Islet of Langerhans (tissue), 1 donor: ENCODE measurements at regions not wholly inside any gene's neighbourhood (a gene's known extent, or its start where the extent isn't known, plus 50 kb on each side); places are given as distances from the start of the nearest gene placed in this dataset.
"Not testable (repeated sequence)": the region's sequence is repeated elsewhere in the genome, so short reads cannot be mapped to it uniquely, and the experiment has no call there.

ENCODE experiments used
- FAIRE-seq: peaks from one replicate; lab custom pipeline; 2011; peaks lifted over from hg19 to GRCh38; lab: Jason Lieb, UNC

GRCh38 chr20:6715401-6715941 is 52.0 kb upstream of the BMP2 start:
- FAIRE-seq: no peak

GRCh38 chr20:6714279-6714711 is 53.2 kb upstream of the BMP2 start:
- FAIRE-seq: no peak

- no peak for FAIRE-seq
Observed at GRCh38 chr20:6711951-6712649, 55.4 kb upstream of the BMP2 start.

- peak; percentile 58 for FAIRE-seq
Observed at GRCh38 chr20:6709910-6710595, 57.4 kb upstream of the BMP2 start.

GRCh38 chr20:6708010-6708409 is 59.5 kb upstream of the BMP2 start:
- FAIRE-seq: no peak

- FAIRE-seq: no peak
Observed at GRCh38 chr20:6707321-6707831, 60.1 kb upstream of the BMP2 start.

GRCh38 chr20:6705926-6706548 is 61.4 kb upstream of the BMP2 start:
- FAIRE-seq: no peak

GRCh38 chr20:6705106-6705766 is 62.2 kb upstream of the BMP2 start:
- no peak for FAIRE-seq

GRCh38 chr20:6704132-6704861 is 63.2 kb upstream of the BMP2 start:
- FAIRE-seq: peak; percentile 98

- peak; percentile 93 for FAIRE-seq
Observed at GRCh38 chr20:6703656-6704055, 63.8 kb upstream of the BMP2 start.

GRCh38 chr20:6703047-6703446 is 64.4 kb upstream of the BMP2 start:
- FAIRE-seq: no peak

- FAIRE-seq: peak; percentile 94
Observed at GRCh38 chr20:6702144-6702543, 65.3 kb upstream of the BMP2 start.

- FAIRE-seq: no peak
Observed at GRCh38 chr20:6700563-6701329, 66.7 kb upstream of the BMP2 start.

GRCh38 chr20:6699921-6700562 is 67.4 kb upstream of the BMP2 start:
- no peak for FAIRE-seq

- FAIRE-seq: no peak
Observed at GRCh38 chr20:6698723-6699122, 68.8 kb upstream of the BMP2 start.

- FAIRE-seq: no peak
Observed at GRCh38 chr20:6698056-6698455, 69.4 kb upstream of the BMP2 start.

- FAIRE-seq: no peak
Observed at GRCh38 chr20:6697228-6697972, 70.1 kb upstream of the BMP2 start.

- no peak for FAIRE-seq
Observed at GRCh38 chr20:6696001-6696400, 71.5 kb upstream of the BMP2 start.

- not testable (repeated sequence) for FAIRE-seq
Observed at GRCh38 chr20:6693808-6694198, 73.7 kb upstream of the BMP2 start.
